ENCODE measurements at regions not wholly inside any gene's neighbourhood (a gene's known extent, or its start where the extent isn't known, plus 50 kb on each side); places are given as distances from the start of the nearest gene placed in this dataset.

DNA sequence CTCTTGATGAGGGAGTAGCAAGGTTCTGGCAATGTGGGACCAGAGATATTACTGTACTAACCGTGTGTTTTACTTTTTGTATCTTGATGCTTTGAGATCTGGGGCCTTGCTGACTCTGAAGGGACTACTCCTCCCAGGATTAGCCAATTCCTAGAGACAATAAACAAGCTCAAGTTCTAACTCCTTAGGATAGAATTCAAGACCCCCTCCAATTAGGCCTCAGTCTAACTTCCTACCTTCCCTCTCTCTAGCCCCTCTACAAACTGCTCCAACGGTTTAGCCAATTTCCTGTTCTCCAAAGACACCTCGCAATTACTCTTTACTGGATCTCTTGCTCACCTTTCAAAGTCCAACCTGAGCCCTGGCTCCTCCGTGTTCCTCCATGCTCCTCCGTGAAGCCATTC is 158.7 kb upstream of the JARID2 start:
- H3K9ac ChIP-seq (ENCODE audit: low read length): no peak overlapping the region
- FAIRE-seq (no peak), DNase-seq (ENCODE audit: low read depth) (no peak)
- Mint-ChIP-seq H3K9me3 (ENCODE audit: unreplicated experiment) (no peaks in the 10 kb centered on the region), H3K27ac (ENCODE audit: unreplicated experiment) (no peak overlapping the region), H3K4me3 (ENCODE audit: unreplicated experiment) (no peak overlapping the region), H3K4me1 (ENCODE audit: low read depth, unreplicated experiment) (no peaks in the 10 kb centered on the region), H3K27me3 (ENCODE audit: low read depth, unreplicated experiment) (peaks cover 26% of the 10 kb centered on the region), H3K36me3 (ENCODE audit: low read depth, unreplicated experiment) (peaks cover 2% of the 10 kb centered on the region)
- no peaks in the 10 kb centered on the region for H3K9me3 ChIP-seq (ENCODE audit: insufficient read depth, low read depth, low read length)
- H3K27me3 ChIP-seq (ENCODE audit: insufficient read depth, low read length): no peaks in the 10 kb centered on the region
- H3K4me1 ChIP-seq (ENCODE audit: insufficient read depth, low read length): no peaks in the 10 kb centered on the region
- H4K20me1 ChIP-seq (ENCODE audit: insufficient read depth, low read length): no peaks in the 10 kb centered on the region
- no peaks in the 10 kb centered on the region for H3K36me3 ChIP-seq (ENCODE audit: insufficient read depth, low read length)
- H3K27ac ChIP-seq (ENCODE audit: low read depth, low read length): no peak overlapping the region
- no peaks in the 10 kb centered on the region for H3K79me2 ChIP-seq (ENCODE audit: insufficient read depth, low read length)
- no peak overlapping the region for H3K4me3 ChIP-seq (ENCODE audit: insufficient read depth, low read depth, low read length)
- H2AFZ ChIP-seq (ENCODE audit: low read depth, low read length): no peak overlapping the region
- no peak overlapping the region for H3K4me2 ChIP-seq (ENCODE audit: low read length)
- no peak for TF ChIP-seq EZH2 (IDR thresholded peaks at IDR 0.05; ENCODE audit: insufficient read depth, low read length)
- TF ChIP-seq, protein P1, sequence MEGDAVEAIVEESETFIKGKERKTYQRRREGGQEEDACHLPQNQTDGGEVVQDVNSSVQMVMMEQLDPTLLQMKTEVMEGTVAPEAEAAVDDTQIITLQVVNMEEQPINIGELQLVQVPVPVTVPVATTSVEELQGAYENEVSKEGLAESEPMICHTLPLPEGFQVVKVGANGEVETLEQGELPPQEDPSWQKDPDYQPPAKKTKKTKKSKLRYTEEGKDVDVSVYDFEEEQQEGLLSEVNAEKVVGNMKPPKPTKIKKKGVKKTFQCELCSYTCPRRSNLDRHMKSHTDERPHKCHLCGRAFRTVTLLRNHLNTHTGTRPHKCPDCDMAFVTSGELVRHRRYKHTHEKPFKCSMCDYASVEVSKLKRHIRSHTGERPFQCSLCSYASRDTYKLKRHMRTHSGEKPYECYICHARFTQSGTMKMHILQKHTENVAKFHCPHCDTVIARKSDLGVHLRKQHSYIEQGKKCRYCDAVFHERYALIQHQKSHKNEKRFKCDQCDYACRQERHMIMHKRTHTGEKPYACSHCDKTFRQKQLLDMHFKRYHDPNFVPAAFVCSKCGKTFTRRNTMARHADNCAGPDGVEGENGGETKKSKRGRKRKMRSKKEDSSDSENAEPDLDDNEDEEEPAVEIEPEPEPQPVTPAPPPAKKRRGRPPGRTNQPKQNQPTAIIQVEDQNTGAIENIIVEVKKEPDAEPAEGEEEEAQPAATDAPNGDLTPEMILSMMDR (IDR thresholded peaks at IDR 0.05; ENCODE audit: insufficient read depth, low read depth, low read length): no peak

DNA sequence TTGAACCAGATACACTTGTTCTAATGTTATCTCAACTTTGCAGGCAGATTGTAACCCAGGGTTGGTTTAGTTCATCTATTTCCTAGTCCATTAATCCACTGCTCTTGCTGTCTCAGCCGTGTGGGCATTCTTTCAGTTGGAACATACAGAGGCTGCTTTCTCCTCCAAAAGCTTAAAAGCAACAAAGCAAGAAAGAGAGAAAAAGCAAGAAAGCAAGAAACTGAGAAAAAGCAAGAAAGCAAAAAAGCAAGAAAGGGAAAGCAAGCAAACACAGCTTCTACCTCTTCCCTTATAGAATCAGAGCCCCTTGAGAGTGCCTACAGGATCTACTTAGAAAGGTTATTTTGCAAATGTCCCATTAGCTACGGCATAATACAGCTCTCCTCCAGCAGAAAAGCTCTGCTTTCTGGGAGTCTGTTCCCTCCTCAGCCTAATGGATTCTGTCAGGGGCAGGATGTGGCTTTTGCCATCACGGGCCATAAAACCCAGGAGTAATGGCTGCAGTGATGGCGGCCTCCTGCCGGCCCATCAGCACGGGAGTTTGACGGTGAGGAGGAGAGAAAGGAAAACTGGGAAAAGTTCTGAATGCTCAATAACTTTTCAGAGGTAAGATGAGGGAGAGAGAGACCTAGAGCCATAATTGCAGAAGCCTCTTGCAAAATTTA is 156.8 kb upstream of the JARID2 start:
- Histone ChIP-seq H2AFZ (ENCODE audit: low read depth, low read length) (no peak overlapping the region), H3K27ac (ENCODE audit: low read depth, low read length) (no peak overlapping the region), H4K20me1 (ENCODE audit: insufficient read depth, low read length) (no peaks in the 10 kb centered on the region), H3K4me1 (ENCODE audit: insufficient read depth, low read length) (no peaks in the 10 kb centered on the region), H3K36me3 (ENCODE audit: insufficient read depth, low read length) (no peaks in the 10 kb centered on the region), H3K9ac (ENCODE audit: low read length) (no peak overlapping the region), H3K4me2 (ENCODE audit: low read length) (no peak overlapping the region), H3K4me3 (ENCODE audit: insufficient read depth, low read depth, low read length) (no peak overlapping the region), H3K9me3 (ENCODE audit: insufficient read depth, low read depth, low read length) (no peaks in the 10 kb centered on the region), H3K79me2 (ENCODE audit: insufficient read depth, low read length) (no peaks in the 10 kb centered on the region), H3K27me3 (ENCODE audit: insufficient read depth, low read length) (no peaks in the 10 kb centered on the region)
- no peak overlapping the region for H3K4me3 Mint-ChIP-seq (ENCODE audit: unreplicated experiment)
- H3K27ac Mint-ChIP-seq (ENCODE audit: unreplicated experiment): no peak overlapping the region
- no peak for DNase-seq (ENCODE audit: low read depth)
- H3K4me1 Mint-ChIP-seq (ENCODE audit: low read depth, unreplicated experiment): no peaks in the 10 kb centered on the region
- H3K27me3 Mint-ChIP-seq (ENCODE audit: low read depth, unreplicated experiment): peaks cover 26% of the 10 kb centered on the region
- no peaks in the 10 kb centered on the region for H3K9me3 Mint-ChIP-seq (ENCODE audit: unreplicated experiment)
- FAIRE-seq: no peak
- TF ChIP-seq, protein P1 (IDR thresholded peaks at IDR 0.05; ENCODE audit: insufficient read depth, low read depth, low read length): no peak
- no peak for TF ChIP-seq EZH2 (IDR thresholded peaks at IDR 0.05; ENCODE audit: insufficient read depth, low read length)
- H3K36me3 Mint-ChIP-seq (ENCODE audit: low read depth, unreplicated experiment): peaks cover 2% of the 10 kb centered on the region

DNA sequence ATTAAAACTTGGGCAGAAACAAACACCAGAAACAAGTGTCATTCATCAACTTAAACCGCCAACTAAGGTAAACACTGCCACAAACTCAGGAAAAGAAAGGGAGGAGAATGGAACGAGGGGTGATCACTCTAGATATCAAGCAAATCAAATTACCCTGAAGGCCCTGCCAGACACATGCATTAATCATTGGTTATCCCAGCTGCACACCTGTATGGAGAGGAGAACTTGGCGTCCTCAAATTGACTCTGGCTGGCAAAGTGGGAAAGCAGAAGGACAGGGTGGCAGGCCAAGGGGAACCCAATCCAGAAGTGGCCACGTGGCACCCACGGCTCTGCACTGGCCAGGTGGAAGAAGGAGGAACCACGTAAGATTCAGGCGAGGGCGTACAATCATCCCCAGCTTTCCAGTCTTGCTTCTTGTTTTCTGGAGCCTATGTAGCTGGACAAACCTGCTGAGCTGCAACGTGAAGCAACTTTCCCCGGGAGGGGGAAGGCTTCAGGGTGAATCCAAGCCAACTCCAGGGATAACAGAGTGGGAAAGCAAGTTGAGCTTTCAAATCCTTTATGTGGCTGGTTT is 156.2 kb upstream of the JARID2 start:
- H3K27ac ChIP-seq (ENCODE audit: low read depth, low read length): no peak overlapping the region
- H3K27ac Mint-ChIP-seq (ENCODE audit: unreplicated experiment): no peak overlapping the region
- H3K27me3 ChIP-seq (ENCODE audit: insufficient read depth, low read length): no peaks in the 10 kb centered on the region
- H3K9ac ChIP-seq (ENCODE audit: low read length): no peak overlapping the region
- H3K4me2 ChIP-seq (ENCODE audit: low read length): no peak overlapping the region
- no peak for DNase-seq (ENCODE audit: low read depth)
- peak overlapping the region; percentile 50 for H2AFZ ChIP-seq (ENCODE audit: low read depth, low read length)
- peaks cover 2% of the 10 kb centered on the region for H3K36me3 Mint-ChIP-seq (ENCODE audit: low read depth, unreplicated experiment)
- no peaks in the 10 kb centered on the region for H3K36me3 ChIP-seq (ENCODE audit: insufficient read depth, low read length)
- H3K9me3 ChIP-seq (ENCODE audit: insufficient read depth, low read depth, low read length): no peaks in the 10 kb centered on the region
- no peaks in the 10 kb centered on the region for H3K4me1 Mint-ChIP-seq (ENCODE audit: low read depth, unreplicated experiment)
- H3K4me3 ChIP-seq (ENCODE audit: insufficient read depth, low read depth, low read length): no peak overlapping the region
- FAIRE-seq: no peak
- H4K20me1 ChIP-seq (ENCODE audit: insufficient read depth, low read length): no peaks in the 10 kb centered on the region
- no peak overlapping the region for H3K4me3 Mint-ChIP-seq (ENCODE audit: unreplicated experiment)
- no peak for TF ChIP-seq EZH2 (IDR thresholded peaks at IDR 0.05; ENCODE audit: insufficient read depth, low read length)
- TF ChIP-seq, protein P1 (IDR thresholded peaks at IDR 0.05; ENCODE audit: insufficient read depth, low read depth, low read length): no peak
- no peaks in the 10 kb centered on the region for H3K4me1 ChIP-seq (ENCODE audit: insufficient read depth, low read length)
- peaks cover 26% of the 10 kb centered on the region for H3K27me3 Mint-ChIP-seq (ENCODE audit: low read depth, unreplicated experiment)
- no peaks in the 10 kb centered on the region for H3K79me2 ChIP-seq (ENCODE audit: insufficient read depth, low read length)
- H3K9me3 Mint-ChIP-seq (ENCODE audit: unreplicated experiment): no peaks in the 10 kb centered on the region
